ENCODE measurements at regions not wholly inside any gene's neighbourhood (a gene's known extent, or its start where the extent isn't known, plus 50 kb on each side); places are given as distances from the start of the nearest gene placed in this dataset.
"Not testable (repeated sequence)": the region's sequence is repeated elsewhere in the genome, so short reads cannot be mapped to it uniquely, and the experiment has no call there.

GRCh38 chrY:16454799-16455198 lies 1425.2 kb downstream of the CDY2B start:
- no peak for ATAC-seq
- no peak for TF ChIP-seq CTCF (IDR thresholded peaks at IDR 0.05)
- no peak for TF ChIP-seq POLR2A (IDR thresholded peaks at IDR 0.05)
- Histone ChIP-seq H3K9me3 (no peaks in the 10 kb centered on the region), H3K36me3 (no peaks in the 10 kb centered on the region), H3K27me3 (no peaks in the 10 kb centered on the region), H3K4me3 (no peak overlapping the region), H3K27ac (no peak overlapping the region), H3K4me1 (no peaks in the 10 kb centered on the region)
- no peak for DNase-seq
- intact Hi-C loops (cut with DNase I) = no loop called here
- WGBS (ENCODE audit: insufficient coverage, low coverage, low lambda C conversion rate, missing lambda C conversion rate) = no CpG with 5 or more reads among the region's 2 CpGs

GRCh38 chrY:16446152-16446551 lies 1433.9 kb downstream of the CDY2B start:
- no peak overlapping the region for H3K27ac ChIP-seq
- intact Hi-C loops (cut with DNase I) = no loop called here
- DNase-seq (no peak), ATAC-seq (no peak)
- TF ChIP-seq CTCF (IDR thresholded peaks at IDR 0.05) (no peak), POLR2A (IDR thresholded peaks at IDR 0.05) (no peak)
- H3K36me3 ChIP-seq = no peaks in the 10 kb centered on the region
- no peak overlapping the region for H3K4me3 ChIP-seq
- WGBS (ENCODE audit: insufficient coverage, low coverage, low lambda C conversion rate, missing lambda C conversion rate) = no CpG with 5 or more reads among the region's 2 CpGs
- H3K9me3 ChIP-seq = no peaks in the 10 kb centered on the region
- no peaks in the 10 kb centered on the region for H3K4me1 ChIP-seq
- H3K27me3 ChIP-seq = no peaks in the 10 kb centered on the region

GRCh38 chrY:16409206-16409923 lies 1470.7 kb downstream of the CDY2B start:
- not testable (repeated sequence) for H3K4me1 ChIP-seq

GRCh38 chrY:16379458-16379857 lies 1500.6 kb downstream of the CDY2B start:
- H3K27ac ChIP-seq; H3K4me1 ChIP-seq; ATAC-seq; H3K27me3 ChIP-seq; intact Hi-C loops (cut with DNase I); H3K4me3 ChIP-seq; H3K36me3 ChIP-seq; H3K9me3 ChIP-seq; DNase-seq: not testable (repeated sequence)
- WGBS (ENCODE audit: insufficient coverage, low coverage, low lambda C conversion rate, missing lambda C conversion rate) = no CpG with 5 or more reads among the region's 4 CpGs

More at GRCh38 chrY:16409206-16409923, 1470.7 kb downstream of the CDY2B start:
- H3K9me3 ChIP-seq; DNase-seq; intact Hi-C loops (cut with DNase I); ATAC-seq; H3K27me3 ChIP-seq; H3K27ac ChIP-seq; H3K36me3 ChIP-seq; H3K4me3 ChIP-seq: not testable (repeated sequence)
- WGBS (ENCODE audit: insufficient coverage, low coverage, low lambda C conversion rate, missing lambda C conversion rate) = no CpG with 5 or more reads among the region's 2 CpGs

GRCh38 chrY:16341592-16341991 lies 1538.4 kb downstream of the CDY2B start:
- DNase-seq = not testable (repeated sequence)

GRCh38 chrY:16330032-16330758 lies 1549.8 kb downstream of the CDY2B start:
- H3K4me3 ChIP-seq; DNase-seq; H3K27ac ChIP-seq; H3K4me1 ChIP-seq; ATAC-seq; H3K27me3 ChIP-seq; H3K36me3 ChIP-seq; intact Hi-C loops (cut with DNase I); H3K9me3 ChIP-seq: not testable (repeated sequence)
- no CpG with 5 or more reads among the region's 6 CpGs for WGBS (ENCODE audit: insufficient coverage, low coverage, low lambda C conversion rate, missing lambda C conversion rate)

More at GRCh38 chrY:16341592-16341991, 1538.4 kb downstream of the CDY2B start:
- H3K4me3 ChIP-seq; ATAC-seq; H3K36me3 ChIP-seq; H3K9me3 ChIP-seq; H3K27ac ChIP-seq; H3K4me1 ChIP-seq; H3K27me3 ChIP-seq; intact Hi-C loops (cut with DNase I): not testable (repeated sequence)
- WGBS (ENCODE audit: insufficient coverage, low coverage, low lambda C conversion rate, missing lambda C conversion rate) = no CpG with 5 or more reads among the region's 1 CpG

GRCh38 chrY:16329135-16329820 lies 1550.7 kb downstream of the CDY2B start:
- H3K27ac ChIP-seq; ATAC-seq; H3K27me3 ChIP-seq; H3K4me3 ChIP-seq; H3K9me3 ChIP-seq; H3K36me3 ChIP-seq; intact Hi-C loops (cut with DNase I); DNase-seq; H3K4me1 ChIP-seq: not testable (repeated sequence)
- WGBS (ENCODE audit: insufficient coverage, low coverage, low lambda C conversion rate, missing lambda C conversion rate) = no CpG with 5 or more reads among the region's 8 CpGs

Measured in right lobe of liver (tissue), 6 donors.